G401.6 (cell line): ENCODE measurements at regions not wholly inside any gene's neighbourhood (a gene's known extent, or its start where the extent isn't known, plus 50 kb on each side); places are given as distances from the start of the nearest gene placed in this dataset.

Source experiments
- FAIRE-seq: peaks from 2 replicates; lab custom pipeline; 2012; peaks lifted over from hg19 to GRCh38; lab: Jason Lieb, UNC

GRCh38 chr22:48154169-48154942, 1391.9 kb downstream of the TBC1D22A start:
- FAIRE-seq, result no peak

GRCh38 chr22:48153726-48154125, 1391.3 kb downstream of the TBC1D22A start:
- no peak for FAIRE-seq

GRCh38 chr22:48152916-48153315, 1390.5 kb downstream of the TBC1D22A start:
- no peak for FAIRE-seq

- FAIRE-seq, result no peak
These were observed 1389.8 kb downstream of the TBC1D22A start for GRCh38 chr22:48152164-48152775.

- no peak for FAIRE-seq
These were observed 1389.2 kb downstream of the TBC1D22A start for GRCh38 chr22:48151641-48152040.

- no peak for FAIRE-seq
These were observed 1385.4 kb downstream of the TBC1D22A start for GRCh38 chr22:48147831-48148230.

- FAIRE-seq, result no peak
These were observed 1385.0 kb downstream of the TBC1D22A start for GRCh38 chr22:48147404-48147803.

GRCh38 chr22:48146426-48146825, 1384.0 kb downstream of the TBC1D22A start:
- no peak for FAIRE-seq

- no peak for FAIRE-seq
These were observed 1383.3 kb downstream of the TBC1D22A start for GRCh38 chr22:48145738-48146137.

GRCh38 chr22:48144318-48144717, 1381.9 kb downstream of the TBC1D22A start:
- FAIRE-seq, result no peak

GRCh38 chr22:48143856-48144255, 1381.4 kb downstream of the TBC1D22A start:
- FAIRE-seq, result no peak

GRCh38 chr22:48142388-48142787, 1379.9 kb downstream of the TBC1D22A start:
- FAIRE-seq, result no peak

GRCh38 chr22:48141301-48141700, 1378.9 kb downstream of the TBC1D22A start:
- no peak for FAIRE-seq

GRCh38 chr22:48140261-48140813, 1377.9 kb downstream of the TBC1D22A start:
- FAIRE-seq, result no peak

GRCh38 chr22:48139776-48140175, 1377.3 kb downstream of the TBC1D22A start:
- FAIRE-seq, result no peak

GRCh38 chr22:48138855-48139254, 1376.4 kb downstream of the TBC1D22A start:
- FAIRE-seq, result no peak

GRCh38 chr22:48138427-48138826, 1376.0 kb downstream of the TBC1D22A start:
- no peak for FAIRE-seq

- FAIRE-seq, result no peak
These were observed 1375.2 kb downstream of the TBC1D22A start for GRCh38 chr22:48137640-48138039.

GRCh38 chr22:48135592-48135991, 1373.1 kb downstream of the TBC1D22A start:
- no peak for FAIRE-seq

- FAIRE-seq, result no peak
These were observed 1363.0 kb downstream of the TBC1D22A start for GRCh38 chr22:48125416-48125815.

GRCh38 chr22:48121984-48122383, 1359.5 kb downstream of the TBC1D22A start:
- no peak for FAIRE-seq

- no peak for FAIRE-seq
These were observed 1356.2 kb downstream of the TBC1D22A start for GRCh38 chr22:48118654-48119053.

GRCh38 chr22:48116871-48117270, 1354.4 kb downstream of the TBC1D22A start:
- FAIRE-seq, result no peak
